ENCODE measurements at regions not wholly inside any gene's neighbourhood (a gene's known extent, or its start where the extent isn't known, plus 50 kb on each side); places are given as distances from the start of the nearest gene placed in this dataset.

- TF ChIP-seq POLR2A (IDR thresholded peaks at IDR 0.05; ENCODE audit: low read length) (no peak), GATA1 (IDR thresholded peaks at IDR 0.05; ENCODE audit: low read depth, low read length) (no peak)
Measured at GRCh38 chr1:224800486-224801119, 128.9 kb upstream of the DNAH14 start.
